Upper lobe of left lung (tissue), 4 donors: ENCODE measurements at regions not wholly inside any gene's neighbourhood (a gene's known extent, or its start where the extent isn't known, plus 50 kb on each side); places are given as distances from the start of the nearest gene placed in this dataset.

Experiments
- CTCF ChIP-seq, 6 experiments: fragments of 450-650 bp in 4 of 6; fragments of 200-600 bp in 2 of 6; sonication (generic) in 2 of 6; IDR thresholded peaks; one replicate each; pipeline ENCODE4 v1.5.1; 2016 to 2019; ENCODE audit warnings: antibody characterized with exemption in 6 of 6
- EP300 ChIP-seq, 4 donors: sonication (generic); formaldehyde crosslinking; IDR thresholded peaks; one replicate each; pipeline ENCODE4 v1.5.1; 2017; ENCODE audit warnings: antibody characterized with exemption in 4 of 4, control low read depth in 2 of 4
- POLR2A ChIP-seq, 4 donors: fragments of 450-650 bp; IDR thresholded peaks; one replicate each; pipeline ENCODE4 v1.5.1; 2016 to 2017; ENCODE audit warnings: antibody characterized with exemption in 4 of 4, mild to moderate bottlenecking in 2 of 4
- POLR2AphosphoS5 ChIP-seq, 2 donors: sonication (generic); formaldehyde crosslinking; IDR thresholded peaks; one replicate each; pipeline ENCODE4 v1.5.1; 2017; ENCODE audit warnings: antibody characterized with exemption in 2 of 2

GRCh38 chr15:37360724-37361123, 260.4 kb upstream of the MEIS2 start:
- TF ChIP-seq POLR2AphosphoS5 (IDR thresholded peaks at IDR 0.05) (no peak), POLR2A (IDR thresholded peaks at IDR 0.05) (no peak), CTCF (IDR thresholded peaks at IDR 0.05) (no peak), EP300 (IDR thresholded peaks at IDR 0.05) (no peak)
